LNCAP (cell line): ENCODE measurements at regions not wholly inside any gene's neighbourhood (a gene's known extent, or its start where the extent isn't known, plus 50 kb on each side); places are given as distances from the start of the nearest gene placed in this dataset.

Source experiments
- CTCF ChIP-seq: fragments of 450-650 bp; IDR thresholded peaks from 2 replicates; pipeline ENCODE4 v1.5.1; 2017; ENCODE audit warnings: mild to moderate bottlenecking

GRCh38 chr10:2604891-2605290, 462.5 kb upstream of the PFKP start:
- TF ChIP-seq CTCF = no peak

- TF ChIP-seq CTCF = no peak
Observed at GRCh38 chr10:2599571-2599970, 467.8 kb upstream of the PFKP start.

- TF ChIP-seq CTCF = no peak
Observed at GRCh38 chr10:2592360-2593160, 474.8 kb upstream of the PFKP start.

GRCh38 chr10:2589196-2589595, 478.2 kb upstream of the PFKP start:
- TF ChIP-seq CTCF = no peak

- TF ChIP-seq CTCF = no peak
Observed at GRCh38 chr10:2584385-2584784, 483.0 kb upstream of the PFKP start.

GRCh38 chr10:2576892-2577291, 490.5 kb upstream of the PFKP start:
- TF ChIP-seq CTCF = no peak

GRCh38 chr10:2575460-2575859, 491.9 kb upstream of the PFKP start:
- no peak for TF ChIP-seq CTCF

GRCh38 chr10:2572611-2573010, 494.7 kb upstream of the PFKP start:
- no peak for TF ChIP-seq CTCF
